CD4-positive, alpha-beta T cell treated with Interleukin-15 for 1 hour (primary cell): ENCODE measurements at regions not wholly inside any gene's neighbourhood (a gene's known extent, or its start where the extent isn't known, plus 50 kb on each side); places are given as distances from the start of the nearest gene placed in this dataset.

Experiments used
- DNase-seq: peaks from one replicate; pipeline ENCODE4 v3.0.0-alpha.2; 2020

- DNase-seq: no peak
These were observed 1140.1 kb downstream of the BRD1 start for GRCh38 chr22:48687606-48688005.

GRCh38 chr22:48686694-48687302, 1140.9 kb downstream of the BRD1 start:
- DNase-seq: no peak

DNA sequence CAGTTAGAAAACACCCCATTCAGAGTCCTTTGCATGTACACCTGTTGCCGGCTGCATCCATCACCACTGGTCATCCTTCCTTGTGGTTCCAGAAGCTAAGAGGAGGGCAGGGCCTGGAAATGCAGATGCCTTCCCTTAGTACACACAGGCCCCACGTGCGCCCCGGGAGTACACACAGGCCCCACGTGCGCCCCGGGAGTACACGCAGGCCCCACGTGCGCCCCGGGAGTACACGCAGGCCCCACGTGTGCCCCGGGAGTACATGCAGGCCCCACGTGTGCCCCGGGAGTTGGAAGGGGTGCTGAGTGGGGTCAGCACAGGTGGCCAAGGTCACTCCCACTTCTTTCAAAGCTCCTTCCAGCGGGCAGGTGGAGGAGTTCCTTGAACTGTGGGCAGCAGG, 1141.9 kb downstream of the BRD1 start:
- DNase-seq: no peak

DNA sequence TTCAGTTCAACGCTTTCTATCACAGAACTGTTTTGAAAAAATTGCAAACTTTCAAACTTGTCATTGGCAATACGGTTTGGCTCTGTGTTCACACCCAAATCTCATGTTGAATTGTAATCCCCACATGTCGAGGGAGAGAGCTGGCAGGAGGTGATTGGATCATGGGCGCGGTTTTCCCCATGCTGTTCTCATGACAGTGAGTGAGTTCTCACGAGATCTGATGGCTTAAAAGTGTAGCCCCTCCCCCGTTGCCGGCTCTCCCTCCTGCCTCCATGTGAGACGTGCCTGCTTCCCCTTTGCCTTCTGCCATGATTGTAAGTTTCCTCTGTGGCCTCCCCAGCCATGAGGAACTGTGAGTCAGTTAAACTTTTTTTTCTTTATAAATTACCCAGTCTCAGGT, 1144.0 kb downstream of the BRD1 start:
- no peak for DNase-seq

GRCh38 chr22:48682504-48682903, 1145.2 kb downstream of the BRD1 start:
- DNase-seq: no peak

- DNase-seq: no peak
These were observed 1147.1 kb downstream of the BRD1 start for GRCh38 chr22:48680601-48681000.

- no peak for DNase-seq
These were observed 1147.8 kb downstream of the BRD1 start for GRCh38 chr22:48679656-48680555.

GRCh38 chr22:48678171-48679135, 1149.2 kb downstream of the BRD1 start:
- DNase-seq: no peak

DNA sequence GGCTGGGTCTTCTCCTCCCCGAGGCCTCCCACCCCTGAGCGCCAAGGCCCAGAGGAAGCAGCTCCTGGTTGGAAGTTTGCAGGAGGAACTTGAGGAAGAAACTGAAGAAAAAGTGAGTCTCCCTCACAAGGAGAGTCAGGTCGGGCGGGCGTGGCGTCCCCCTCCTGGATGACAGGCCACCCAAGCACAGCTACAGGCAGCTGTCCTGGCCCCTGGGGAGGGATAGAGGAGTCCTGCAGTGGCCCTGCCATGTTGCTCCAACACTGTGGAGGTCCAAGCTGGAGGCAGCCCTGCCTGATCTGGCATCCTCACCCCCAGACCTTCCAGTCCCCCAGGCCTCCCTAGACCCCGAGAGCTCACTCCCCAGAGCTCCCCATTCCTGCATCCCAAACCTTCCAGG, 1150.1 kb downstream of the BRD1 start:
- no peak for DNase-seq

- no peak for DNase-seq
These were observed 1150.5 kb downstream of the BRD1 start for GRCh38 chr22:48677168-48677520.

- DNase-seq: no peak
These were observed 1151.2 kb downstream of the BRD1 start for GRCh38 chr22:48676266-48677167.

DNA sequence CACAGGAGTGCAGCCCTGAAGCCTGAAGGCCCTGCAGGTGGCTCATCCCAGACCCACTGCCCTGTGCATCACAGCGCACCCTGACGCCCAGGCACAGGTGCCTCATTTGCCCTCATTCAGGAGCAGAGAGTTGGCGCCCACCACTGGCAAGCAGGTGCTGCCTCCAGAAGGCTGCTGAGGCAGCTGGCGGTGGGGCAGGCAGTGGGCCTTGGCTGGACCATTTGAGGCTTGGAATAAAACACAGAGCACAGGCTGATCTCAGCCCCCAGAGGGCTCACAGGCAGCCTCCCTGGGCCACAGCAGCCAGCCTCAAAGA, 1151.9 kb downstream of the BRD1 start:
- no peak for DNase-seq

DNA sequence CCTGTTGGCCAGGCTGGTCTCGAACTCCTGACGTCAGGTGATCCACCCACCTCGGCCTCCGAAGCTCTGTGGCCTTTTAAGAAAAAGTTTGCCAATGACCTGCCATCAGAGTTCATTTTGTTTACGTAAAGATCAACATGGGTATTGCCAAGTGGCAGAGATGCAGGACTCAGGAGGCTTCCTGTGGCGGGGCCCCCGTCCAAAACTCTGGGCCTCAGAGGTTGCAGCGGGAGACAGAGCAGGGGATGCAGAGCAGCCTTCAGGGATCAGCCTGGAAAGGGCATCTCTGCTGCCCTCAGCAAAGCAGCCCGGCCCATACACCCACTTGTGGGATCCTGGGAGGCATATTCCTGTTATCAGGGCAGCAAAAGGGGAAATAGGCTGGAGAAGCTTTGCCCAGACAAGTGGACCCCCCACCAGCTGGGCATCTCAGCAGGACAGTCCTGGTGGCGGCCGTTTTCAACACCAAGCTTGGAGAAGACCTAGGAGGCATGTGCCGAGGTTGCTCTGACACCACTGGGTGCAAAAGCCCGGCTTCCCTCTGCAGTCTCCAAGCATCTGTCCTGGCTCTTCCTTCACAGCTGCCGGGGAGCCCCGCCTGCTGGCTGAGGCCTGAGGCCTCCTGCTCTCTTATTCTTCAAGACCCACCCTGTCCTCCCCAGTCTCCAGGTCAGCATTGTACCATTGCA, 1152.4 kb downstream of the BRD1 start:
- no peak for DNase-seq

DNA sequence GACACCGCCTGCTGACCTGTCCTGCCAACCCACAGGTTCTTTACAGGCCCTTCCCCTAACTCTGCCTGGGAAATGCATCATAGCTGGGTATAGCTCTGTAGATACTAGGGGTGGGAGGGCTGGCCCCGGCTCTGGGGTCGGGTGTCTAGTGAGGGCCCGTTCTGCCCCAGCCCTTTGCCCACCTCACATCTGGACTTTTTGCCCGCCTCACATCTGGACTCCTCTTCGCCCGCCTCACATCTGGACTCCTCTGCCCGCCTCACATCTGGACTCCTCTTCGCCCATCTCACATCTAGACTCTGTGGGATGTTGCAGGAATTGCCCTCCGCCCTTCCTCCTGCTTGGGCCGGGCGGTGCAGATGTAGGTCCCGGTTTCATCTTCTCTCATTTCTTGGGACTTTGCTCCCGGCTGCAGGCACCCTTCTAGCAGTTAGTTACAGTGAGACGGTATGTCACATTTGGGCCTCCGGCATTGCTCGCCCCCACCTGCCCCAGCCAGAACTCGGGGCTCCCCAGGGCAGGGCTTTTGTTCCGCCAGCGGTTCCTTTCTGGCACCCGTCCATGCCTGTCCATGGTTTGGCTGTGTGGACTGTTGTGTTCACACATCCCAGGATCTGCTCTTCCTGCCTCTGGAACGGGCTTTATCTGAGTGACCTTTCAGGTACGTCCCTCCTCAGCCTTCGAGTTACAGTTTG, 1153.7 kb downstream of the BRD1 start:
- no peak for DNase-seq

GRCh38 chr22:48672387-48672786, 1155.3 kb downstream of the BRD1 start:
- no peak for DNase-seq

GRCh38 chr22:48670731-48671130, 1156.9 kb downstream of the BRD1 start:
- no peak for DNase-seq

- DNase-seq: no peak
These were observed 1157.5 kb downstream of the BRD1 start for GRCh38 chr22:48669986-48670716.

DNA sequence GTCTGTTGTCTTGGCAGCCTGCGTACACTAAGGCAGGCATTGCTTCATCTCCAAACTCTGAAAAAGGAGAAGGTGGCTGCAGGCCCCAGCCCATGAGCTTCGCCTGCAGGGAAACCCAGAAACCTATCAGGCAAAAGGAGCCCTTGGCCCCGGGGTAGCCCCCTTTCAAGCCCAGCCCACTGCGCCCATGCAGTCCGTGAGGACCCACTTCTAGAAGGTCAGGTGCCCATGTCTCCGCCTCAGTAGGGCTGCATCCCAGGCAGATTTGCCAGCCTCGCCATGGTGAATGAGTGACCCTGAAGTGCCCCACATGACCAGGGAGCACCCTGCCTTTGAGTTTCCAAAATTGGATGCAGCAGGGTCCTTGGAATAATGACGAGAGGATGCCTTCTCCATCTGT, 1158.4 kb downstream of the BRD1 start:
- DNase-seq: no peak

- no peak for DNase-seq
These were observed 1160.4 kb downstream of the BRD1 start for GRCh38 chr22:48667289-48667688.

- no peak for DNase-seq
These were observed 1161.1 kb downstream of the BRD1 start for GRCh38 chr22:48666620-48667019.
